ENCODE measurements at regions not wholly inside any gene's neighbourhood (a gene's known extent, or its start where the extent isn't known, plus 50 kb on each side); places are given as distances from the start of the nearest gene placed in this dataset.
A peak's percentile ranks its signal among the peaks of the same experiment; 100 is the strongest.

DNA sequence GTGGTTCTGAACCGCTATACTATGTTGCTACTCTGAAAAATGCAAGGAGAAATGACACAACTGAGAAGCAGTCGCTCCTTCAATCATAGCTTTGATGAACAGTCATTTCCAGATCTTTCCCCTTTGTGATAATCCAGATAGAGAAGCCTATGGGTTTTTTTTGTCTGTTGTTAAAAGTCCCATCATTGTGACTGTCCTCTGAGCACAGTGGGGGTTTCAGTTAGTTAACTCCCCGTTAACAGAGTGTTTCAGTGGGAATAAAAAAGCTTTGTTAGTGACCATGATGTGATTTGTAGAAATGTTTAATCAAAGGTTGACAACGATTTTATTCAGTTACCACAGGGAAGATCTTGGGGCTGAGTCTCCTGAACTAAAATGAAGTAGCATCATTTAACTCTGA lies 176.2 kb upstream of the MAOA start:
- TF ChIP-seq, protein P1, sequence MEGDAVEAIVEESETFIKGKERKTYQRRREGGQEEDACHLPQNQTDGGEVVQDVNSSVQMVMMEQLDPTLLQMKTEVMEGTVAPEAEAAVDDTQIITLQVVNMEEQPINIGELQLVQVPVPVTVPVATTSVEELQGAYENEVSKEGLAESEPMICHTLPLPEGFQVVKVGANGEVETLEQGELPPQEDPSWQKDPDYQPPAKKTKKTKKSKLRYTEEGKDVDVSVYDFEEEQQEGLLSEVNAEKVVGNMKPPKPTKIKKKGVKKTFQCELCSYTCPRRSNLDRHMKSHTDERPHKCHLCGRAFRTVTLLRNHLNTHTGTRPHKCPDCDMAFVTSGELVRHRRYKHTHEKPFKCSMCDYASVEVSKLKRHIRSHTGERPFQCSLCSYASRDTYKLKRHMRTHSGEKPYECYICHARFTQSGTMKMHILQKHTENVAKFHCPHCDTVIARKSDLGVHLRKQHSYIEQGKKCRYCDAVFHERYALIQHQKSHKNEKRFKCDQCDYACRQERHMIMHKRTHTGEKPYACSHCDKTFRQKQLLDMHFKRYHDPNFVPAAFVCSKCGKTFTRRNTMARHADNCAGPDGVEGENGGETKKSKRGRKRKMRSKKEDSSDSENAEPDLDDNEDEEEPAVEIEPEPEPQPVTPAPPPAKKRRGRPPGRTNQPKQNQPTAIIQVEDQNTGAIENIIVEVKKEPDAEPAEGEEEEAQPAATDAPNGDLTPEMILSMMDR (conservative IDR thresholded peaks at IDR 0.05; ENCODE audit: control insufficient read depth, insufficient read depth, low read depth, low read length), result no peak
- no peak overlapping the region for H3K4me3 ChIP-seq (ENCODE audit: control insufficient read depth, low read depth, low read length)
- no peak for DNase-seq (ENCODE audit: low read depth)

DNA sequence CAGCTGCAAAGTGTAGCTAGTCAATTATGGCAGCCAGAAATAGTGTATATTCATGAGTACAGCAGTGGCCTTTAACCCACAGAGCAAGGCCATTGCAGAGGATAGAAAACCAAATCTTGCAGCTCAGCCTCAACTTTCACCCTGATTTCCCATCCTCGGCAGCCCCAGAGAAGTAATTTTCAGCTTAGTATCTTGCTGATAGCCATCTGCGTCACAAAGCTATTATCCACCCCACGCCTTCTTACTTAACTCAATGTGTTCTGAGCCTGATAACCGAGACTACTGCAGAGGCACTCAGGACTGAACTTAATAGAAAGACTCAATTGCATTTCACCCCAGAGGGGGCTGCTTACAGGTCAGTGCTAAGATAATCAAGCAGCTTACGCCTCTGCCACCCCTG lies 174.5 kb upstream of the MAOA start:
- DNase-seq (ENCODE audit: low read depth), result no peak
- H3K4me3 ChIP-seq (ENCODE audit: control insufficient read depth, low read depth, low read length), result no peak overlapping the region
- TF ChIP-seq, protein P1 (conservative IDR thresholded peaks at IDR 0.05; ENCODE audit: control insufficient read depth, insufficient read depth, low read depth, low read length), result no peak

DNA sequence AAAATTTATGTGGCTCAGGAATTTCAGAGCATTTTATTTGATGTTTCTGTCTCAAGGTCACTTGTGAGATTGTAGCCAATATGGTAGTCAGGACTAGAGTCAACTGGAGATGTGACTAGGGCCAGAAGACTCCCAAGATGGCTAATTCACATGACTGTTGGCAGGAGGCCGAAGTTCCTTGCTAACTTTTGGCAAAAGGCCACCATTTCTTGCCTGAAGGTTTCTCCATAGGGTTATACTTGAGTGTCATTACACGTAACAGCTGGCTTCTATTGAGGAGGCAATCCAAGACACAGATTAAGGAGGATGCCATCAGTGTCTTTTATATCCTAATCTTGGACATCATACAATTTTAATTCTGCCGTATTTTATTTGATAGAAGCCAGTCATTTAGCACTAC lies 162.3 kb upstream of the MAOA start:
- no peak overlapping the region for H3K4me3 ChIP-seq (ENCODE audit: control insufficient read depth, low read depth, low read length)
- no peak for DNase-seq (ENCODE audit: low read depth)
- TF ChIP-seq, protein P1 (conservative IDR thresholded peaks at IDR 0.05; ENCODE audit: control insufficient read depth, insufficient read depth, low read depth, low read length), result no peak

DNA sequence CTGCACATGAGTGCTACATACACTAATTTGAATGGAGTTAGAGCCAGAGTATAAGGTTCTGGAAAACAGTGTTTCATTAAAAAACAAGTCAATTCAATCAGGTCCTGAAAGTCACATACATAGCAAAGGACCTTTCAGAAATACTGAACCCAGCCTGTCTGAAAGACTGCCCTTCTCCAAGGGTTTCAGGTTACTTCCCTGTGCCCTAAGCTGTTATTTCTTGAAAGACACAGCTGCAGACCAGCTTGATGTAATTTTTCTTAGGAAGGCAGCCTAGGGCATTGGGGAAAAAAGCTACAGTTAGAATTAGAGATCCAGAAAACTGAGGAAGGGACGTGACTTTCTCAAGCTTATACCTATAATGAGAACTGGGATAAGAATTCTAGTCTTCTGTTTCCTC lies 155.9 kb upstream of the MAOA start:
- TF ChIP-seq, protein P1 (conservative IDR thresholded peaks at IDR 0.05; ENCODE audit: control insufficient read depth, insufficient read depth, low read depth, low read length), result no peak
- DNase-seq (ENCODE audit: low read depth), result no peak

DNA sequence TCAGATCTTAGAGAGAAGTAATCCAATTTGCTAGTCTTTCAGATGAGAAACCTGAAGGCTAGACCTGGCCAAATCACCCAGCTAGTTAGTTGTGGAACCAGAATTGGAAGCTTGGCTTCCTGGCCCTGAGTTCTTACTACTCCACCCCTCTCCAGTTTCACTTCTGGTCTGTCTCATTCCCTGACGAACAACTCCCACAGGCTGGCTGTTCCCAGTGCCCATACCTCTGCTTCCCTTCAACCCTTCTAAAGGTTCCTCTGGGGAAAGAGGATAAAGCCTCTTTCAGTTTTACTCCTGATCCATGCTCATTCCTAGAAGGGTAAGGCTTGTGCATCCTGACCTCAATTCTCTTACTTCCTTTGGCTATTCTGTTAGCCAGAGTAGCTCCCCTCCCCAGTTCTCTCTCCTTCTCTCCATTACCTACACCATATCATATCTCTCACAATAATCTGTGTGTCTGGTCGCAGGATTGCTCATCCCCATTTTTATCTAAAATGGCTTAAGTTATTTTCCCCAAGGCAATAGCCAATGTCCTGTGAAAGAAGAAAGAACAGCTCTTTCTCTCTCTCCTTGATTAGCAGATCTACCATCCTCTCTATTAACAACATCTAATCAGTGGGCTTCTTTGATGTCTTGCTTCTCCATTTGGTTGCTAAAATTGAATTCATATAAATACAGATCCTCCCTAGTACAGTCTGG lies 155.0 kb upstream of the MAOA start:
- no peak overlapping the region for H3K4me3 ChIP-seq (ENCODE audit: control insufficient read depth, low read depth, low read length)
- TF ChIP-seq, protein P1 (conservative IDR thresholded peaks at IDR 0.05; ENCODE audit: control insufficient read depth, insufficient read depth, low read depth, low read length), result no peak
- DNase-seq (ENCODE audit: low read depth), result no peak

More for the DNA sequence above, 155.9 kb upstream of the MAOA start:
- H3K4me3 ChIP-seq (ENCODE audit: control insufficient read depth, low read depth, low read length), result no peak overlapping the region

DNA sequence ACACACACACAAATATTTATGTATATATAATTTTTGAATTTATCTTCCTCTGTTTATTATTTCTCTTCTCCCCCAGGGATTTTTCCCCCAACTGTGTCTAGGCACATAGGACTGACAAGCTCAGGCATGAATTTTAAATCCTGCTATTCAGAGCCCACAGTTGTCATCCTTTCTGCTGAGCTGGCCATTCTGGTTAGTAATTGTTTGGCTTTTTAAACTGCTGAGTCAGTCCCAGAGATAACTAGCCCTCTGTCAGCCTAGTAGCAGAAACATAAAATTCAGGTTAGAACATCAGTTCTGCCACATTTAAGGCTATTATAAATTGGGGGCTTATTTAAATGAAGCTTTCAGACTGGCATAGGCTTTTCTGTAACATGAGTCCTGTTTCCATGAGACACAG lies 151.7 kb upstream of the MAOA start:
- H3K4me3 ChIP-seq (ENCODE audit: control insufficient read depth, low read depth, low read length), result no peak overlapping the region
- DNase-seq (ENCODE audit: low read depth), result no peak
- TF ChIP-seq, protein P1 (conservative IDR thresholded peaks at IDR 0.05; ENCODE audit: control insufficient read depth, insufficient read depth, low read depth, low read length), result no peak

DNA sequence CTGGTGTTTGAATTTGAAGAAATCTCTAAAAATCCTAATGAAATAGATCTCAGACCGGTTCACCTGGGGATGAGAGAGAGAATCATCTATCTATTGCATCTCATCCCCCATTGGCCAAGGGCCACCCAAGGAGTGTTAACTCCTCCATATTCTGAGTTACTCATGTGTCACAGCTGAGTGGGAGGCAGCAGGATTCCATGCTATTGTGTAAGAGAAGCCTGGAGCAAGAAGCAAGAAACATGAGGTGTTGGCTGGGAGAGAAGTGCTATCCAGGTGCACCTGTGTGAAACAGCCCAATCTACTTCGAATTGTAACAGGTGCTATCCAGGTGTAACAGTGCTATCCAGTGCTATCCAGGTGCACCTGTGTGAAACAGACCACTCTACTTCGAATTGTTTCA lies 150.3 kb upstream of the MAOA start:
- TF ChIP-seq, protein P1 (conservative IDR thresholded peaks at IDR 0.05; ENCODE audit: control insufficient read depth, insufficient read depth, low read depth, low read length), result no peak
- peak; percentile 17 for DNase-seq (ENCODE audit: low read depth)

More for the DNA sequence above, 150.3 kb upstream of the MAOA start:
- no peak overlapping the region for H3K4me3 ChIP-seq (ENCODE audit: control insufficient read depth, low read depth, low read length)
